ENCODE measurements at regions not wholly inside any gene's neighbourhood (a gene's known extent, or its start where the extent isn't known, plus 50 kb on each side); places are given as distances from the start of the nearest gene placed in this dataset.
"Not testable (repeated sequence)": the region's sequence is repeated elsewhere in the genome, so short reads cannot be mapped to it uniquely, and the experiment has no call there.

DNA sequence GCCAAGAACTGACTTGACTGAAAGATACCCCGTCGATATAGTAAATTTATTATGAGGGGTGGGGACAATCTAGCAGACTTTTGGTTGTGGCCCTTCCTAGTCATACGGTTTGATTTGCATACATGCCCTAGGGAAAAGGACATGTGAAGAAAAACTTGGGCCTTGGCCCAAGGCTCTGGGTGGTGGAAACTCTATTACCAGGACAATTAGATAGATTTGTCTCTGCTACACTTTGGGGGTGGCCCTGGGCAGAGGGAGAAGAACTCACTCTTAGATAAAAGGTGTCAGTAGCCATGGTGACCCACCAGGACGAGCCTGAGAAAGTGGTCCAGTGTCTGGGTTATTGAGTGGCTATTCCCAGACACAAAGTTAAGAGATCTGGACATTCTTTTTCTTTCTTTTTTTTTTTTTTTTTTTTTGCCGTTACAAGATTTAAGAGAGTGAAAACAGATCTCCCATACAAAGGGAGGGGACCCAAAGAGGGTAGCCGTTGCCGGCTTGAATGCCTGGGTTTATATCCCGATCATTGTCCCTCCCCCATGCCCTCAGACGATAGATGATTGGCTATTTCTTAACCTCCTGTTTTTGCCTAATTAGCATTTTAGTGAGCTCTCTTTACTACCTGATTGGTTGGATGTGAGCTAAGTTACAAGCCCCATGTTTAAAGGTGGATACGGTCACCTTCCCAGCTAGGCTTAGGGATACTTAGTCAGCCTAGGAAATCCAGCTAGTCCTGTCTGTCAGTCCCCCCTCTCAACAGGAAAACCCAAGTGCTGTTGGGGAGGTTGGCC is 96.4 kb upstream of the SMAD3 start:
- Histone ChIP-seq H3K4me1 (ENCODE audit: insufficient read depth, low read length) (no peaks in the 10 kb centered on the region), H2AK5ac (ENCODE audit: insufficient read length, low read length) (no peak overlapping the region), H2BK5ac (ENCODE audit: insufficient read length, low read length) (no peak overlapping the region), H4K5ac (ENCODE audit: insufficient read length, low read depth, low read length) (no peak overlapping the region), H2BK20ac (ENCODE audit: low read depth, low read length, poor library complexity, severe bottlenecking) (no peak overlapping the region), H4K8ac (replicated peaks; ENCODE audit: insufficient read length, low read depth, low read length) (no peak overlapping the region), H3K9me3 (ENCODE audit: control insufficient read depth, low read depth, low read length) (no peaks in the 10 kb centered on the region), H2BK12ac (ENCODE audit: insufficient read length, low read depth, low read length) (no peak overlapping the region), H3K27me3 (ENCODE audit: insufficient read depth, low read length) (no peaks in the 10 kb centered on the region), H3K79me2 (ENCODE audit: insufficient read depth, low read length) (no peaks in the 10 kb centered on the region), H4K20me1 (ENCODE audit: control insufficient read depth, insufficient read depth, insufficient read length) (no peaks in the 10 kb centered on the region), H3K14ac (ENCODE audit: insufficient read depth, low read length) (no peak overlapping the region), H3K23me2 (ENCODE audit: insufficient read length, low read depth, low read length, poor library complexity, severe bottlenecking) (no peaks in the 10 kb centered on the region), H3K4me2 (ENCODE audit: insufficient read depth, insufficient read length, low read length) (no peak overlapping the region), H3K56ac (ENCODE audit: insufficient read length, low read depth, low read length) (no peak overlapping the region), H3K4ac (ENCODE audit: low read depth, low read length) (no peak overlapping the region), H3T11ph (ENCODE audit: low read length) (no peak overlapping the region), H3K27ac (ENCODE audit: insufficient read length, low read depth, low read length) (no peak overlapping the region), H3K9ac (ENCODE audit: extremely low read depth, insufficient read length, low read length) (no peak overlapping the region), H3K79me1 (ENCODE audit: insufficient read depth, low read depth, low read length, poor library complexity, severe bottlenecking) (no peaks in the 10 kb centered on the region), H4K91ac (ENCODE audit: insufficient read length, low read depth, low read length) (no peak overlapping the region), H2AFZ (ENCODE audit: low read length) (no peak overlapping the region), H3K23ac (ENCODE audit: insufficient read length, low read depth, low read length) (no peak overlapping the region), H3K18ac (ENCODE audit: insufficient read length, low read depth, low read length) (no peak overlapping the region), H2BK120ac (ENCODE audit: low read depth, low read length, poor library complexity, severe bottlenecking) (no peak overlapping the region), H2BK15ac (ENCODE audit: low read depth, low read length) (no peak overlapping the region)
- H3K36me3 Mint-ChIP-seq (ENCODE audit: insufficient read depth in 1 of 3, low read depth in 3 of 3): no peaks in the 10 kb centered on the region
- peaks cover 5 to 6% of the 10 kb centered on the region in 2 experiments; a peak in 3 of 4 replicates for H3K4me1 Mint-ChIP-seq
- WGBS (ENCODE audit: extremely low coverage, insufficient read length, low lambda C conversion rate): no CpG with 5 or more reads among the region's 10 CpGs
- H3K9me3 Mint-ChIP-seq: no peaks in the 10 kb centered on the region
- no peaks in the 10 kb centered on the region for H3K27me3 Mint-ChIP-seq (ENCODE audit: low read depth)
- no peak for DNase-seq
- H3K27ac Mint-ChIP-seq: no peak overlapping the region
- no peak overlapping the region for H3K4me3 Mint-ChIP-seq
- TF ChIP-seq, protein P1, sequence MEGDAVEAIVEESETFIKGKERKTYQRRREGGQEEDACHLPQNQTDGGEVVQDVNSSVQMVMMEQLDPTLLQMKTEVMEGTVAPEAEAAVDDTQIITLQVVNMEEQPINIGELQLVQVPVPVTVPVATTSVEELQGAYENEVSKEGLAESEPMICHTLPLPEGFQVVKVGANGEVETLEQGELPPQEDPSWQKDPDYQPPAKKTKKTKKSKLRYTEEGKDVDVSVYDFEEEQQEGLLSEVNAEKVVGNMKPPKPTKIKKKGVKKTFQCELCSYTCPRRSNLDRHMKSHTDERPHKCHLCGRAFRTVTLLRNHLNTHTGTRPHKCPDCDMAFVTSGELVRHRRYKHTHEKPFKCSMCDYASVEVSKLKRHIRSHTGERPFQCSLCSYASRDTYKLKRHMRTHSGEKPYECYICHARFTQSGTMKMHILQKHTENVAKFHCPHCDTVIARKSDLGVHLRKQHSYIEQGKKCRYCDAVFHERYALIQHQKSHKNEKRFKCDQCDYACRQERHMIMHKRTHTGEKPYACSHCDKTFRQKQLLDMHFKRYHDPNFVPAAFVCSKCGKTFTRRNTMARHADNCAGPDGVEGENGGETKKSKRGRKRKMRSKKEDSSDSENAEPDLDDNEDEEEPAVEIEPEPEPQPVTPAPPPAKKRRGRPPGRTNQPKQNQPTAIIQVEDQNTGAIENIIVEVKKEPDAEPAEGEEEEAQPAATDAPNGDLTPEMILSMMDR (conservative IDR thresholded peaks at IDR 0.05): no peak

DNA sequence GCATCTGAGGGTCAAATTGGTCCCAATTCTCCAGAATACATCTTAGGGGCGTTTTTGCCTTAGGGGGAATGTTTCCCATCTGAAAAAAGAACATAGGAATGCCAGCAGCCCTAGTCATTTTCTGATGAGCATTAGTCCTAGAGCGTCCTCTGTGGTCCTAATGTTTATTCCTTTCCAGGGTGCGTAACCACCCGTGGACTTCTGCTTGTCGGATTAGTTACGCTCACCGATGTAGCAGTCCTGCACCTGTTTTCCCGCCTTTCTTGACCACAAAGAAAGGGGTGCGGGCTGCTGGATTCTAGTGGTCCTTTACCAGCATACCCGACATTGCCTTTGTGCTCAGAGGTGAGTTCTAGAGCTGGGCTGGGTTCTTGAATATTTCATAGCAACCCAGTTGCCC is 91.3 kb upstream of the SMAD3 start:
- not testable (repeated sequence) for H3K56ac ChIP-seq (ENCODE audit: insufficient read length, low read depth, low read length); H3K4ac ChIP-seq (ENCODE audit: low read depth, low read length); H2BK12ac ChIP-seq (ENCODE audit: insufficient read length, low read depth, low read length); H3K4me2 ChIP-seq (ENCODE audit: insufficient read depth, insufficient read length, low read length); DNase-seq; H3K4me1 ChIP-seq (ENCODE audit: insufficient read depth, low read length); H3T11ph ChIP-seq (ENCODE audit: low read length); H3K27me3 Mint-ChIP-seq (ENCODE audit: low read depth); H3K27me3 ChIP-seq (ENCODE audit: insufficient read depth, low read length); H3K23ac ChIP-seq (ENCODE audit: insufficient read length, low read depth, low read length); H3K9ac ChIP-seq (ENCODE audit: extremely low read depth, insufficient read length, low read length); H4K5ac ChIP-seq (ENCODE audit: insufficient read length, low read depth, low read length); H3K9me3 ChIP-seq (ENCODE audit: control insufficient read depth, low read depth, low read length); H2AK5ac ChIP-seq (ENCODE audit: insufficient read length, low read length); H3K27ac ChIP-seq (ENCODE audit: insufficient read length, low read depth, low read length); H3K4me3 Mint-ChIP-seq; H3K23me2 ChIP-seq (ENCODE audit: insufficient read length, low read depth, low read length, poor library complexity, severe bottlenecking); H2BK15ac ChIP-seq (ENCODE audit: low read depth, low read length); H2AFZ ChIP-seq (ENCODE audit: low read length); H4K8ac ChIP-seq (replicated peaks; ENCODE audit: insufficient read length, low read depth, low read length); H2BK5ac ChIP-seq (ENCODE audit: insufficient read length, low read length); H3K27ac Mint-ChIP-seq; H3K79me2 ChIP-seq (ENCODE audit: insufficient read depth, low read length); H3K79me1 ChIP-seq (ENCODE audit: insufficient read depth, low read depth, low read length, poor library complexity, severe bottlenecking); H4K20me1 ChIP-seq (ENCODE audit: control insufficient read depth, insufficient read depth, insufficient read length); H3K36me3 Mint-ChIP-seq (ENCODE audit: insufficient read depth in 1 of 3, low read depth in 3 of 3); H3K18ac ChIP-seq (ENCODE audit: insufficient read length, low read depth, low read length); H2BK120ac ChIP-seq (ENCODE audit: low read depth, low read length, poor library complexity, severe bottlenecking); H3K14ac ChIP-seq (ENCODE audit: insufficient read depth, low read length); H3K9me3 Mint-ChIP-seq; H2BK20ac ChIP-seq (ENCODE audit: low read depth, low read length, poor library complexity, severe bottlenecking); H4K91ac ChIP-seq (ENCODE audit: insufficient read length, low read depth, low read length)
- no CpG with 5 or more reads among the region's 10 CpGs for WGBS (ENCODE audit: extremely low coverage, insufficient read length, low lambda C conversion rate)
- peaks cover 12 to 13% of the 10 kb centered on the region in 2 experiments for H3K4me1 Mint-ChIP-seq

Measured in H9 (cell line).